Adrenal gland (tissue), 5 donors: ENCODE measurements at regions not wholly inside any gene's neighbourhood (a gene's known extent, or its start where the extent isn't known, plus 50 kb on each side); places are given as distances from the start of the nearest gene placed in this dataset.

Experiments used
- CTCF ChIP-seq, 6 experiments: fragments of 450-650 bp in 4 of 6; fragments of 200-600 bp in 2 of 6; sonication (generic) in 1 of 6; IDR thresholded peaks; 1 replicate in 5 of 6; 2 replicates in 1 of 6; pipeline versions ENCODE4 v1.5.1 to v1.8.0; 2016 to 2021; ENCODE audit warnings: antibody characterized with exemption in 6 of 6, mild to moderate bottlenecking in 2 of 6, moderate library complexity in 1 of 6
- POLR2A ChIP-seq, 2 donors: fragments of 450-650 bp; IDR thresholded peaks; one replicate each; pipeline ENCODE4 v1.6.1; 2017; ENCODE audit warnings: antibody characterized with exemption in 2 of 2, mild to moderate bottlenecking in 2 of 2, moderate library complexity in 1 of 2
- donor health status: DM: no; HTN: no; CAD: no.

GRCh38 chr4:106707776-106708463 lies 328.2 kb downstream of the DKK2 start:
- TF ChIP-seq CTCF (IDR thresholded peaks at IDR 0.05) (no peak), POLR2A (IDR thresholded peaks at IDR 0.05) (no peak)
